GM12878 (cell line): ENCODE measurements at regions not wholly inside any gene's neighbourhood (a gene's known extent, or its start where the extent isn't known, plus 50 kb on each side); places are given as distances from the start of the nearest gene placed in this dataset.

ENCODE experiments used
- ATAC-seq: fragments of 200-7000 bp; cut with Tn5 transposase; 3 replicates; pipeline ENCODE4 v1.9.1; 2020; ENCODE audit warnings: mild to moderate bottlenecking, moderate library complexity
- BruUV-seq: library from RNA; stranded (reverse); fragments of 400-500 nt; replicated peaks from 2 replicates; lab custom pipeline; 2021; lab: Mats Ljungman, UMichigan
- CTCF ChIA-PET: fragments of 300-600 bp; sonication (Branson Sonifier 250); formaldehyde crosslinking; extraction: SDS; loops from one replicate; lab custom pipeline; 2021; ENCODE audit warnings: inconsistent platforms; lab: Yijun Ruan, JAX
- POLR2A ChIA-PET: fragments of 350-600 bp; formaldehyde crosslinking; extraction: SDS; loops from one replicate; lab custom pipeline; 2021; ENCODE audit warnings: inconsistent platforms; lab: Charles Lee
- RAD21 ChIA-PET: fragments of 300-600 bp; sonication (Branson Sonifier 250); formaldehyde crosslinking; loops from one replicate; lab custom pipeline; 2023; ENCODE audit warnings: antibody characterized with exemption; ENCODE audit not compliant: unreplicated experiment; lab: Charles Lee
- SMC1A ChIA-PET: fragments of 300-600 bp; sonication (Branson Sonifier 250); formaldehyde crosslinking; loops from one replicate; lab custom pipeline; 2023; ENCODE audit not compliant: unreplicated experiment, uncharacterized antibody; lab: Charles Lee
- DNase-seq: peaks from one replicate; pipeline ENCODE4 v3.0.0-alpha.2; 2011; ENCODE audit warnings: low read depth, low spot score
- FAIRE-seq: peaks from 3 replicates; lab custom pipeline; 2011; peaks lifted over from hg19 to GRCh38; lab: Jason Lieb, UNC
- H2AFZ ChIP-seq: 2 replicates; pipeline ENCODE4 v1.6.0; 2011; ENCODE audit warnings: low read depth, low read length, control low read depth; ENCODE audit not compliant: control insufficient read depth
- H3K27ac ChIP-seq: 2 replicates; pipeline ENCODE4 v1.5.1; 2011; ENCODE audit warnings: control low read depth; ENCODE audit not compliant: control insufficient read depth, insufficient read depth
- H3K27me3 ChIP-seq, 2 experiments: replicated peaks in 1 of 2; 2 replicates each; pipeline versions ENCODE4 v1.6.0 to v1.6.1; 2011; ENCODE audit warnings: low read length in 1 of 2; ENCODE audit not compliant: control insufficient read depth in 2 of 2, insufficient read depth in 2 of 2
- H3K36me3 ChIP-seq, 2 experiments: 2 replicates each; pipeline ENCODE4 v1.5.1; 2011; ENCODE audit warnings: low read length in 1 of 2; ENCODE audit not compliant: control insufficient read depth in 2 of 2, insufficient read depth in 2 of 2
- H3K4me1 ChIP-seq: 2 replicates; pipeline ENCODE4 v1.6.1; 2011; ENCODE audit warnings: mild to moderate bottlenecking, low read length, moderate library complexity, mixed read lengths; ENCODE audit not compliant: control insufficient read depth, insufficient read depth
- H3K4me2 ChIP-seq: 2 replicates; pipeline ENCODE4 v1.6.0; 2011; ENCODE audit warnings: control low read depth; ENCODE audit not compliant: control insufficient read depth, insufficient read depth
- H3K4me3 ChIP-seq: fragments of 200-600 bp; sonication (generic); 2 replicates; pipeline ENCODE4 v1.5.1; 2016
- H3K79me2 ChIP-seq: 2 replicates; pipeline ENCODE4 v1.6.0; 2011; ENCODE audit warnings: low read length; ENCODE audit not compliant: control insufficient read depth, insufficient read depth
- H3K9ac ChIP-seq: 2 replicates; pipeline ENCODE4 v1.8.0; 2011; ENCODE audit warnings: low read length, control low read depth, mixed read lengths; ENCODE audit not compliant: control insufficient read depth, insufficient read depth
- H3K9me3 ChIP-seq: replicated peaks from 3 replicates; pipeline ENCODE4 v1.5.1; 2011; ENCODE audit warnings: mild to moderate bottlenecking, low read length; ENCODE audit not compliant: control insufficient read depth, insufficient read depth
- H4K20me1 ChIP-seq: 2 replicates; pipeline ENCODE4 v1.6.0; 2011; ENCODE audit not compliant: control insufficient read depth, insufficient read depth
- ASH2L ChIP-seq: fragments of 300-600, 200-600 bp; sonication (generic); IDR thresholded peaks from 2 replicates; pipeline ENCODE4 v1.6.1; 2017; ENCODE audit warnings: low read depth, mild to moderate bottlenecking, borderline replicate concordance
- CHD1 ChIP-seq: IDR thresholded peaks from 2 replicates; pipeline ENCODE4 v1.6.1; 2012; ENCODE audit warnings: low read depth, low read length, improper control_type of control experiment
- EGR1 ChIP-seq, 2 experiments: IDR thresholded peaks; 1 replicate in 1 of 2; 2 replicates in 1 of 2; pipeline ENCODE4 v1.6.1; 2011 to 2012; ENCODE audit warnings: low read depth in 2 of 2, low read length in 2 of 2, borderline replicate concordance in 1 of 2, mild to moderate bottlenecking in 1 of 2, moderate library complexity in 1 of 2
- JUND ChIP-seq: IDR thresholded peaks from 2 replicates; pipeline ENCODE4 v1.6.1; 2012; ENCODE audit warnings: low read depth, mild to moderate bottlenecking, low read length, improper control_type of control experiment, moderate library complexity
- WRNIP1 ChIP-seq: IDR thresholded peaks from 2 replicates; pipeline ENCODE4 v1.6.1; 2011; ENCODE audit warnings: low read depth, low read length, improper control_type of control experiment, borderline replicate concordance
- YBX1 ChIP-seq: fragments of 450-650 bp; IDR thresholded peaks from 2 replicates; pipeline ENCODE4 v1.6.1; 2016; ENCODE audit warnings: antibody characterized with exemption
- WGBS: methylation state at CpG from one replicate; pipeline ENCODE4 v1.1.6; 2016; ENCODE audit warnings: low lambda C conversion rate; ENCODE audit not compliant: insufficient replicate concordance, insufficient coverage; ENCODE audit errors: missing lambda C conversion rate; 5-methylcytosine and 5-hydroxymethylcytosine counted together
- in situ Hi-C: fragments of 300-500 bp; cut with MboI; formaldehyde crosslinking; loops from 9 replicates; pipeline ENCODE4 v1.14.3; 2018; ENCODE audit warnings: mixed read lengths
- intact Hi-C: fragments of 100-400 bp; cut with micrococcal nuclease; formaldehyde crosslinking; loops from one replicate; pipeline ENCODE4 v1.14.2; 2022; ENCODE audit not compliant: unreplicated experiment
- TF ChIP-seq, protein P1 (sequence below): IDR thresholded peaks from 2 replicates; pipeline ENCODE4 v1.6.1; 2012; ENCODE audit warnings: mild to moderate bottlenecking, low read depth, low read length
- TF ChIP-seq, protein P2 (sequence below): IDR thresholded peaks from 2 replicates; pipeline ENCODE4 v1.6.1; 2012; ENCODE audit warnings: improper control_type of control experiment, low read depth, low read length; ENCODE audit not compliant: insufficient replicate concordance
- TF ChIP-seq, protein P3 (sequence below): fragments of 450-650 bp; IDR thresholded peaks from 2 replicates; pipeline ENCODE4 v1.6.1; 2016; ENCODE audit warnings: mild to moderate bottlenecking, moderate library complexity, borderline replicate concordance
- TF ChIP-seq, protein P4 (sequence below): IDR thresholded peaks from 2 replicates; pipeline ENCODE4 v1.6.1; 2012; ENCODE audit warnings: low read depth, low read length, improper control_type of control experiment

DNA sequence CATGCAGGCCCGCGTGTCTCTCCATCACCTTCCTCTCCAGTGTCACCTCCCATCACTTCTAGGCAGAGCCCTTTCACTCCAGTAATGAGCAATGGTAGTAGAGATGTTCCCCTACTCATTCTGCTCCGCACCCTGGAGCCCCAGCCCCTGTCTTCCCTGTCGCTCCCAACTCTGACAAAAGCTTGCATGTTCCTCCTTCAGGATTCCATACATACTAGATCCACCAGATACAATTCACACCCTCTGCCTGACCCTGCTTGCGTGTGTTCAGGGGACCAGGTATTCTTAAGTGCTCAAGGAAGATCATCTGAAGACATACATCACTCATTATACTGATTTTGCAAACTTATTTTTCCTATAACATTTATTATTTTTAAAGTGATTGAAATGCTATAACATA lies 222.7 kb downstream of the SNX19 start:
- H3K4me2 ChIP-seq = no peak overlapping the region
- 49% methylated on average over 5 of the region's 5 CpGs for WGBS
- RAD21 ChIA-PET = no interaction called here
- H3K9me3 ChIP-seq = no peaks in the 10 kb centered on the region
- H3K79me2 ChIP-seq = no peaks in the 10 kb centered on the region
- H3K4me3 ChIP-seq = no peak overlapping the region
- H3K9ac ChIP-seq = no peak overlapping the region
- no peak for FAIRE-seq
- no peaks in the 10 kb centered on the region for H4K20me1 ChIP-seq
- H2AFZ ChIP-seq = no peak overlapping the region
- CTCF ChIA-PET = no interaction called here
- H3K36me3 ChIP-seq = no peaks in the 10 kb centered on the region
- no peaks in the 10 kb centered on the region; a peak in 1 of 4 replicates for H3K27me3 ChIP-seq
- no TSS peak for BruUV-seq
- intact Hi-C loops (no loop called here), in situ Hi-C loops (no loop called here)
- POLR2A ChIA-PET = no interaction called here
- no peaks in the 10 kb centered on the region for H3K4me1 ChIP-seq
- no peak for DNase-seq
- SMC1A ChIA-PET = no interaction called here
- ATAC-seq = no peak
- no peak overlapping the region for H3K27ac ChIP-seq
- TF ChIP-seq WRNIP1 (no peak), YBX1 (no peak), JUND (no peak), ASH2L (no peak), EGR1 (IDR thresholded peaks at IDR 0.05; ENCODE audit: borderline replicate concordance in 1 of 2, low read depth in 2 of 2, low read length in 2 of 2) (no peak), CHD1 (no peak)
- TF ChIP-seq, protein P1, sequence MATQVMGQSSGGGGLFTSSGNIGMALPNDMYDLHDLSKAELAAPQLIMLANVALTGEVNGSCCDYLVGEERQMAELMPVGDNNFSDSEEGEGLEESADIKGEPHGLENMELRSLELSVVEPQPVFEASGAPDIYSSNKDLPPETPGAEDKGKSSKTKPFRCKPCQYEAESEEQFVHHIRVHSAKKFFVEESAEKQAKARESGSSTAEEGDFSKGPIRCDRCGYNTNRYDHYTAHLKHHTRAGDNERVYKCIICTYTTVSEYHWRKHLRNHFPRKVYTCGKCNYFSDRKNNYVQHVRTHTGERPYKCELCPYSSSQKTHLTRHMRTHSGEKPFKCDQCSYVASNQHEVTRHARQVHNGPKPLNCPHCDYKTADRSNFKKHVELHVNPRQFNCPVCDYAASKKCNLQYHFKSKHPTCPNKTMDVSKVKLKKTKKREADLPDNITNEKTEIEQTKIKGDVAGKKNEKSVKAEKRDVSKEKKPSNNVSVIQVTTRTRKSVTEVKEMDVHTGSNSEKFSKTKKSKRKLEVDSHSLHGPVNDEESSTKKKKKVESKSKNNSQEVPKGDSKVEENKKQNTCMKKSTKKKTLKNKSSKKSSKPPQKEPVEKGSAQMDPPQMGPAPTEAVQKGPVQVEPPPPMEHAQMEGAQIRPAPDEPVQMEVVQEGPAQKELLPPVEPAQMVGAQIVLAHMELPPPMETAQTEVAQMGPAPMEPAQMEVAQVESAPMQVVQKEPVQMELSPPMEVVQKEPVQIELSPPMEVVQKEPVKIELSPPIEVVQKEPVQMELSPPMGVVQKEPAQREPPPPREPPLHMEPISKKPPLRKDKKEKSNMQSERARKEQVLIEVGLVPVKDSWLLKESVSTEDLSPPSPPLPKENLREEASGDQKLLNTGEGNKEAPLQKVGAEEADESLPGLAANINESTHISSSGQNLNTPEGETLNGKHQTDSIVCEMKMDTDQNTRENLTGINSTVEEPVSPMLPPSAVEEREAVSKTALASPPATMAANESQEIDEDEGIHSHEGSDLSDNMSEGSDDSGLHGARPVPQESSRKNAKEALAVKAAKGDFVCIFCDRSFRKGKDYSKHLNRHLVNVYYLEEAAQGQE = no peak
- TF ChIP-seq, protein P2, sequence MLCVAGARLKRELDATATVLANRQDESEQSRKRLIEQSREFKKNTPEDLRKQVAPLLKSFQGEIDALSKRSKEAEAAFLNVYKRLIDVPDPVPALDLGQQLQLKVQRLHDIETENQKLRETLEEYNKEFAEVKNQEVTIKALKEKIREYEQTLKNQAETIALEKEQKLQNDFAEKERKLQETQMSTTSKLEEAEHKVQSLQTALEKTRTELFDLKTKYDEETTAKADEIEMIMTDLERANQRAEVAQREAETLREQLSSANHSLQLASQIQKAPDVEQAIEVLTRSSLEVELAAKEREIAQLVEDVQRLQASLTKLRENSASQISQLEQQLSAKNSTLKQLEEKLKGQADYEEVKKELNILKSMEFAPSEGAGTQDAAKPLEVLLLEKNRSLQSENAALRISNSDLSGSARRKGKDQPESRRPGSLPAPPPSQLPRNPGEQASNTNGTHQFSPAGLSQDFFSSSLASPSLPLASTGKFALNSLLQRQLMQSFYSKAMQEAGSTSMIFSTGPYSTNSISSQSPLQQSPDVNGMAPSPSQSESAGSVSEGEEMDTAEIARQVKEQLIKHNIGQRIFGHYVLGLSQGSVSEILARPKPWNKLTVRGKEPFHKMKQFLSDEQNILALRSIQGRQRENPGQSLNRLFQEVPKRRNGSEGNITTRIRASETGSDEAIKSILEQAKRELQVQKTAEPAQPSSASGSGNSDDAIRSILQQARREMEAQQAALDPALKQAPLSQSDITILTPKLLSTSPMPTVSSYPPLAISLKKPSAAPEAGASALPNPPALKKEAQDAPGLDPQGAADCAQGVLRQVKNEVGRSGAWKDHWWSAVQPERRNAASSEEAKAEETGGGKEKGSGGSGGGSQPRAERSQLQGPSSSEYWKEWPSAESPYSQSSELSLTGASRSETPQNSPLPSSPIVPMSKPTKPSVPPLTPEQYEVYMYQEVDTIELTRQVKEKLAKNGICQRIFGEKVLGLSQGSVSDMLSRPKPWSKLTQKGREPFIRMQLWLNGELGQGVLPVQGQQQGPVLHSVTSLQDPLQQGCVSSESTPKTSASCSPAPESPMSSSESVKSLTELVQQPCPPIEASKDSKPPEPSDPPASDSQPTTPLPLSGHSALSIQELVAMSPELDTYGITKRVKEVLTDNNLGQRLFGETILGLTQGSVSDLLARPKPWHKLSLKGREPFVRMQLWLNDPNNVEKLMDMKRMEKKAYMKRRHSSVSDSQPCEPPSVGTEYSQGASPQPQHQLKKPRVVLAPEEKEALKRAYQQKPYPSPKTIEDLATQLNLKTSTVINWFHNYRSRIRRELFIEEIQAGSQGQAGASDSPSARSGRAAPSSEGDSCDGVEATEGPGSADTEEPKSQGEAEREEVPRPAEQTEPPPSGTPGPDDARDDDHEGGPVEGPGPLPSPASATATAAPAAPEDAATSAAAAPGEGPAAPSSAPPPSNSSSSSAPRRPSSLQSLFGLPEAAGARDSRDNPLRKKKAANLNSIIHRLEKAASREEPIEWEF = no peak
- TF ChIP-seq, protein P3, sequence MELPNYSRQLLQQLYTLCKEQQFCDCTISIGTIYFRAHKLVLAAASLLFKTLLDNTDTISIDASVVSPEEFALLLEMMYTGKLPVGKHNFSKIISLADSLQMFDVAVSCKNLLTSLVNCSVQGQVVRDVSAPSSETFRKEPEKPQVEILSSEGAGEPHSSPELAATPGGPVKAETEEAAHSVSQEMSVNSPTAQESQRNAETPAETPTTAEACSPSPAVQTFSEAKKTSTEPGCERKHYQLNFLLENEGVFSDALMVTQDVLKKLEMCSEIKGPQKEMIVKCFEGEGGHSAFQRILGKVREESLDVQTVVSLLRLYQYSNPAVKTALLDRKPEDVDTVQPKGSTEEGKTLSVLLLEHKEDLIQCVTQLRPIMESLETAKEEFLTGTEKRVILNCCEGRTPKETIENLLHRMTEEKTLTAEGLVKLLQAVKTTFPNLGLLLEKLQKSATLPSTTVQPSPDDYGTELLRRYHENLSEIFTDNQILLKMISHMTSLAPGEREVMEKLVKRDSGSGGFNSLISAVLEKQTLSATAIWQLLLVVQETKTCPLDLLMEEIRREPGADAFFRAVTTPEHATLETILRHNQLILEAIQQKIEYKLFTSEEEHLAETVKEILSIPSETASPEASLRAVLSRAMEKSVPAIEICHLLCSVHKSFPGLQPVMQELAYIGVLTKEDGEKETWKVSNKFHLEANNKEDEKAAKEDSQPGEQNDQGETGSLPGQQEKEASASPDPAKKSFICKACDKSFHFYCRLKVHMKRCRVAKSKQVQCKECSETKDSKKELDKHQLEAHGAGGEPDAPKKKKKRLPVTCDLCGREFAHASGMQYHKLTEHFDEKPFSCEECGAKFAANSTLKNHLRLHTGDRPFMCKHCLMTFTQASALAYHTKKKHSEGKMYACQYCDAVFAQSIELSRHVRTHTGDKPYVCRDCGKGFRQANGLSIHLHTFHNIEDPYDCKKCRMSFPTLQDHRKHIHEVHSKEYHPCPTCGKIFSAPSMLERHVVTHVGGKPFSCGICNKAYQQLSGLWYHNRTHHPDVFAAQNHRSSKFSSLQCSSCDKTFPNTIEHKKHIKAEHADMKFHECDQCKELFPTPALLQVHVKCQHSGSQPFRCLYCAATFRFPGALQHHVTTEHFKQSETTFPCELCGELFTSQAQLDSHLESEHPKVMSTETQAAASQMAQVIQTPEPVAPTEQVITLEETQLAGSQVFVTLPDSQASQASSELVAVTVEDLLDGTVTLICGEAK = no peak
- TF ChIP-seq, protein P4, sequence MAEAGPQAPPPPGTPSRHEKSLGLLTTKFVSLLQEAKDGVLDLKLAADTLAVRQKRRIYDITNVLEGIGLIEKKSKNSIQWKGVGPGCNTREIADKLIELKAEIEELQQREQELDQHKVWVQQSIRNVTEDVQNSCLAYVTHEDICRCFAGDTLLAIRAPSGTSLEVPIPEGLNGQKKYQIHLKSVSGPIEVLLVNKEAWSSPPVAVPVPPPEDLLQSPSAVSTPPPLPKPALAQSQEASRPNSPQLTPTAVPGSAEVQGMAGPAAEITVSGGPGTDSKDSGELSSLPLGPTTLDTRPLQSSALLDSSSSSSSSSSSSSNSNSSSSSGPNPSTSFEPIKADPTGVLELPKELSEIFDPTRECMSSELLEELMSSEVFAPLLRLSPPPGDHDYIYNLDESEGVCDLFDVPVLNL = no peak
